Uterus (tissue), 3 donors: ENCODE measurements at regions not wholly inside any gene's neighbourhood (a gene's known extent, or its start where the extent isn't known, plus 50 kb on each side); places are given as distances from the start of the nearest gene placed in this dataset.
A peak's percentile ranks its signal among the peaks of the same experiment; 100 is the strongest.
"Not testable (repeated sequence)": the region's sequence is repeated elsewhere in the genome, so short reads cannot be mapped to it uniquely, and the experiment has no call there.

ENCODE experiments used
- DNase-seq, 2 donors: peaks; one replicate each; pipeline ENCODE4 v3.0.0-alpha.2; 2019 to 2020
- H3K27ac ChIP-seq, 2 donors: fragments of 200-600 bp; sonication (generic); 1 replicate in 1 of 2; 2 replicates in 1 of 2; pipeline ENCODE4 v1.5.1; 2016 to 2018
- H3K27me3 ChIP-seq, 2 donors: fragments of 200-600 bp; sonication (generic); one replicate each; pipeline ENCODE4 v1.5.1; 2018 to 2019; ENCODE audit warnings: control low read depth in 1 of 2
- H3K36me3 ChIP-seq, 2 donors: fragments of 200-600 bp; sonication (generic); one replicate each; pipeline ENCODE4 v1.5.1; 2019; ENCODE audit warnings: control low read depth in 1 of 2
- H3K4me1 ChIP-seq, 2 donors: fragments of 200-600 bp; sonication (generic); one replicate each; pipeline ENCODE4 v1.5.1; 2018 to 2019; ENCODE audit warnings: control low read depth in 1 of 2
- H3K4me3 ChIP-seq, 2 donors: fragments of 200-600 bp; sonication (generic); 1 replicate in 1 of 2; 2 replicates in 1 of 2; pipeline ENCODE4 v1.5.1; 2018 to 2019; ENCODE audit warnings: mild to moderate bottlenecking in 1 of 2
- H3K9me3 ChIP-seq, 2 donors: fragments of 200-600 bp; sonication (generic); one replicate each; pipeline ENCODE4 v1.5.1; 2019; ENCODE audit warnings: control low read depth in 1 of 2
- CTCF ChIP-seq, 4 experiments: fragments of 200-600 bp in 2 of 4; fragments of 450-650 bp in 2 of 4; sonication (generic) in 2 of 4; IDR thresholded peaks; one replicate each; pipeline ENCODE4 v1.5.1; 2016 to 2019; ENCODE audit warnings: antibody characterized with exemption in 4 of 4, mild to moderate bottlenecking in 2 of 4, moderate library complexity in 1 of 4
- POLR2A ChIP-seq, 2 donors: fragments of 450-650 bp; IDR thresholded peaks; one replicate each; pipeline ENCODE4 v1.6.1; 2016; ENCODE audit warnings: antibody characterized with exemption in 2 of 2, mild to moderate bottlenecking in 1 of 2, moderate library complexity in 1 of 2
- intact Hi-C: fragments of 100-400 bp; cut with DNase I; formaldehyde crosslinking; loops from one replicate; pipeline ENCODE4 v1.15.1; 2023; ENCODE audit warnings: low total_unique reads
- donor health status: DM: yes; HTN: yes; CAD: no.

- TF ChIP-seq POLR2A (IDR thresholded peaks at IDR 0.05) (no peak), CTCF (IDR thresholded peaks at IDR 0.05) (no peak)
- H3K4me1 ChIP-seq: peaks cover 0 to 4% of the 10 kb centered on the region in 2 donors
- no peaks in the 10 kb centered on the region for H3K9me3 ChIP-seq
- no peaks in the 10 kb centered on the region for H3K36me3 ChIP-seq
- intact Hi-C loops: no loop called here
- H3K4me3 ChIP-seq: no peak overlapping the region
- DNase-seq: no peak
- peak overlapping the region in 1 of 2 donors; percentile 12 for H3K27ac ChIP-seq
- no peaks in the 10 kb centered on the region for H3K27me3 ChIP-seq
Measured at GRCh38 chr5:17077440-17078233, 139.8 kb upstream of the BASP1 start.

GRCh38 chr5:17079562-17079961, 137.9 kb upstream of the BASP1 start:
- H3K36me3 ChIP-seq: no peaks in the 10 kb centered on the region
- H3K9me3 ChIP-seq: no peaks in the 10 kb centered on the region
- peak in 1 of 2 donors; percentile 25 for DNase-seq
- H3K27me3 ChIP-seq: no peaks in the 10 kb centered on the region
- peak overlapping the region in 1 of 2 donors; percentile 12 for H3K27ac ChIP-seq
- intact Hi-C loops: no loop called here
- TF ChIP-seq POLR2A (IDR thresholded peaks at IDR 0.05) (no peak), CTCF (IDR thresholded peaks at IDR 0.05) (no peak)
- no peak overlapping the region for H3K4me3 ChIP-seq
- H3K4me1 ChIP-seq: peaks cover 0 to 4% of the 10 kb centered on the region in 2 donors

- DNase-seq: no peak
- no peaks in the 10 kb centered on the region for H3K27me3 ChIP-seq
- no peaks in the 10 kb centered on the region for H3K9me3 ChIP-seq
- no peak overlapping the region for H3K27ac ChIP-seq
- intact Hi-C loops: no loop called here
- no peak for TF ChIP-seq POLR2A (IDR thresholded peaks at IDR 0.05)
- TF ChIP-seq CTCF (IDR thresholded peaks at IDR 0.05): no peak
- H3K36me3 ChIP-seq: no peaks in the 10 kb centered on the region
- peaks cover 0 to 4% of the 10 kb centered on the region in 2 donors for H3K4me1 ChIP-seq
- H3K4me3 ChIP-seq: no peak overlapping the region
Measured at GRCh38 chr5:17080361-17080760, 137.1 kb upstream of the BASP1 start.

- H3K27me3 ChIP-seq: no peaks in the 10 kb centered on the region
- H3K4me3 ChIP-seq: no peak overlapping the region
- no peak overlapping the region for H3K27ac ChIP-seq
- intact Hi-C loops: no loop called here
- no peak for DNase-seq
- no peaks in the 10 kb centered on the region for H3K9me3 ChIP-seq
- no peaks in the 10 kb centered on the region for H3K36me3 ChIP-seq
- TF ChIP-seq POLR2A (IDR thresholded peaks at IDR 0.05) (no peak), CTCF (IDR thresholded peaks at IDR 0.05) (no peak)
- H3K4me1 ChIP-seq: peaks cover 0 to 4% of the 10 kb centered on the region in 2 donors
Measured at GRCh38 chr5:17081142-17081541, 136.3 kb upstream of the BASP1 start.

- DNase-seq, intact Hi-C loops, H3K27ac ChIP-seq, H3K9me3 ChIP-seq, H3K36me3 ChIP-seq, H3K27me3 ChIP-seq, H3K4me1 ChIP-seq, H3K4me3 ChIP-seq: not testable (repeated sequence)
Measured at GRCh38 chr5:17083276-17083675, 134.2 kb upstream of the BASP1 start.
